GM13976 (cell line): ENCODE measurements at regions not wholly inside any gene's neighbourhood (a gene's known extent, or its start where the extent isn't known, plus 50 kb on each side); places are given as distances from the start of the nearest gene placed in this dataset.
"Not testable (repeated sequence)": the region's sequence is repeated elsewhere in the genome, so short reads cannot be mapped to it uniquely, and the experiment has no call there.

Experiments
- DNase-seq: peaks from one replicate; pipeline ENCODE4 v3.0.0; 2012; ENCODE audit warnings: low spot score
- in situ Hi-C: fragments of 300-500 bp; cut with MboI; formaldehyde crosslinking; loops from one replicate; pipeline ENCODE4 v1.12.0; 2022; ENCODE audit warnings: low sequenced_read_pairs, mixed read lengths, inconsistent platforms; ENCODE audit not compliant: unreplicated experiment

GRCh38 chr17:20676656-20677055, 97.1 kb downstream of the CDRT15L2 start:
- in situ Hi-C loops, DNase-seq: not testable (repeated sequence)

- DNase-seq, result not testable (repeated sequence)
Observed at GRCh38 chr17:20677469-20677868, 97.9 kb downstream of the CDRT15L2 start.

GRCh38 chr17:20678424-20678823, 98.9 kb downstream of the CDRT15L2 start:
- DNase-seq, in situ Hi-C loops: not testable (repeated sequence)

More at GRCh38 chr17:20677469-20677868, 97.9 kb downstream of the CDRT15L2 start:
- in situ Hi-C loops, result not testable (repeated sequence)

- in situ Hi-C loops, DNase-seq: not testable (repeated sequence)
Observed at GRCh38 chr17:20681746-20682722, 102.5 kb downstream of the CDRT15L2 start.

- in situ Hi-C loops, DNase-seq: not testable (repeated sequence)
Observed at GRCh38 chr17:20683651-20684229, 104.2 kb downstream of the CDRT15L2 start.

GRCh38 chr17:20684975-20685374, 105.5 kb downstream of the CDRT15L2 start:
- DNase-seq, in situ Hi-C loops: not testable (repeated sequence)

GRCh38 chr17:20687584-20687983, 108.1 kb downstream of the CDRT15L2 start:
- DNase-seq, in situ Hi-C loops: not testable (repeated sequence)

GRCh38 chr17:20689170-20689749, 109.7 kb downstream of the CDRT15L2 start:
- DNase-seq, in situ Hi-C loops: not testable (repeated sequence)

- DNase-seq, in situ Hi-C loops: not testable (repeated sequence)
Observed at GRCh38 chr17:20692706-20693105, 113.2 kb downstream of the CDRT15L2 start.

- in situ Hi-C loops, DNase-seq: not testable (repeated sequence)
Observed at GRCh38 chr17:20695871-20696270, 116.3 kb downstream of the CDRT15L2 start.

GRCh38 chr17:20698463-20699206, 119.1 kb downstream of the CDRT15L2 start:
- DNase-seq, in situ Hi-C loops: not testable (repeated sequence)

- in situ Hi-C loops, DNase-seq: not testable (repeated sequence)
Observed at GRCh38 chr17:20700528-20700927, 121.0 kb downstream of the CDRT15L2 start.

- in situ Hi-C loops, DNase-seq: not testable (repeated sequence)
Observed at GRCh38 chr17:20701366-20701765, 121.8 kb downstream of the CDRT15L2 start.
